Neutrophil (primary cell): ENCODE measurements at regions not wholly inside any gene's neighbourhood (a gene's known extent, or its start where the extent isn't known, plus 50 kb on each side); places are given as distances from the start of the nearest gene placed in this dataset.

Source experiments
- H3K27ac ChIP-seq: fragments of 200-600 bp; sonication (generic); 2 replicates; pipeline ENCODE4 v1.5.1; 2016; ENCODE audit warnings: mild to moderate bottlenecking, moderate library complexity
- H3K27me3 ChIP-seq: fragments of 200-600 bp; sonication (generic); 2 replicates; pipeline ENCODE4 v1.6.0; 2016; ENCODE audit warnings: mild to moderate bottlenecking
- H3K36me3 ChIP-seq: fragments of 200-600 bp; sonication (generic); 2 replicates; pipeline ENCODE4 v1.5.1; 2017
- H3K4me1 ChIP-seq, 2 experiments: fragments of 200-600 bp in 1 of 2; sonication (generic) in 1 of 2; 1 replicate in 1 of 2; 2 replicates in 1 of 2; pipeline versions ENCODE4 v1.5.1 to v1.6.1; 2013 to 2016; ENCODE audit warnings: low read depth in 1 of 2, low read length in 1 of 2, mild to moderate bottlenecking in 1 of 2, moderate library complexity in 1 of 2; ENCODE audit not compliant: control insufficient read depth in 1 of 2, insufficient read depth in 1 of 2
- H3K4me3 ChIP-seq, 2 experiments: fragments of 200-600 bp in 1 of 2; sonication (generic) in 1 of 2; 1 replicate in 1 of 2; 2 replicates in 1 of 2; pipeline ENCODE4 v1.5.1; 2013 to 2016; ENCODE audit warnings: low read depth in 1 of 2, low read length in 1 of 2, mild to moderate bottlenecking in 1 of 2, moderate library complexity in 1 of 2
- H3K9me3 ChIP-seq: fragments of 200-600 bp; sonication (generic); 2 replicates; pipeline ENCODE4 v1.5.1; 2016
- TF ChIP-seq, protein P1 (sequence below): fragments of 200-600 bp; sonication (generic); IDR thresholded peaks from 2 replicates; pipeline ENCODE4 v1.5.1; 2016; ENCODE audit warnings: antibody characterized with exemption

DNA sequence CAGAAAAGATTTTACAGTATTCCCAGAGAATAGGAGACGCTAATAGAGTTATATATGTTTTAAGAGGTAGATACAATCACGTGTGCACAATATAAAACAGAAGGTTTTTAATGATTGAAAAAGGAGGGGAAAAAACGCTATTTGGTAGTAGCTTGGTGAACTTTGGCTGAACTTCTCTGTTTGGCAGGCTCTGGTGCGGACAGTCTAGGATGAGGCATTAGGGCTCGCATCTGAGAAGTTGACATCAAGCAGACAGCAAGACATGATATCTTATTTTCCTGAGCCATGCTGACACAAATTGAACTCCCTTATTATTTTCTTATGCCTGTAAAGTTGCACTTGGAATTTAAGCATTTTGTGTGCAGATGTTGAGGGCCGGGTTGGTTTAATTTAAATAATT is 176.6 kb downstream of the EN1 start:
- no peaks in the 10 kb centered on the region for H3K27me3 ChIP-seq
- H3K9me3 ChIP-seq: no peaks in the 10 kb centered on the region
- H3K27ac ChIP-seq: no peak overlapping the region

DNA sequence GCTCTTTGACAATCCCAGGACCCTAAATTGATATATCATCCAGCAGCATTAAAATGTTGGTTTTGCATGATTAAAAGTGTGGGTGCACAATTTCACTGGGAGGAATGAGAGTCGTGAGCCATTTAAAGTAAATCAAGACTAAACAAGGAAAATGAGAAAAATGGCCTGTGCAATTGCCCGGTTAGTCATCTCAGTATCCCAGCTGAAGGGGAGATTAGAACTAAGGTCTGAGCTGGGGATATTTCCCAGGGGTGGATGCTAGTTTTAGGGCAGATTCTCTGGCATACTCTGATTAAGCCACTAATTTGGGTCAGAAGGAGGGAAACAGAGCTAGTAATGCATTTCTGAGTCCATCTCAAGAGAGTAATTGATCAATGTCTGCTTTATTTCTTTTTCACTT is 177.2 kb downstream of the EN1 start:
- Histone ChIP-seq H3K27me3 (no peaks in the 10 kb centered on the region), H3K4me3 (no peak overlapping the region), H3K27ac (no peak overlapping the region), H3K4me1 (no peaks in the 10 kb centered on the region), H3K36me3 (no peaks in the 10 kb centered on the region), H3K9me3 (no peaks in the 10 kb centered on the region)
- TF ChIP-seq, protein P1, sequence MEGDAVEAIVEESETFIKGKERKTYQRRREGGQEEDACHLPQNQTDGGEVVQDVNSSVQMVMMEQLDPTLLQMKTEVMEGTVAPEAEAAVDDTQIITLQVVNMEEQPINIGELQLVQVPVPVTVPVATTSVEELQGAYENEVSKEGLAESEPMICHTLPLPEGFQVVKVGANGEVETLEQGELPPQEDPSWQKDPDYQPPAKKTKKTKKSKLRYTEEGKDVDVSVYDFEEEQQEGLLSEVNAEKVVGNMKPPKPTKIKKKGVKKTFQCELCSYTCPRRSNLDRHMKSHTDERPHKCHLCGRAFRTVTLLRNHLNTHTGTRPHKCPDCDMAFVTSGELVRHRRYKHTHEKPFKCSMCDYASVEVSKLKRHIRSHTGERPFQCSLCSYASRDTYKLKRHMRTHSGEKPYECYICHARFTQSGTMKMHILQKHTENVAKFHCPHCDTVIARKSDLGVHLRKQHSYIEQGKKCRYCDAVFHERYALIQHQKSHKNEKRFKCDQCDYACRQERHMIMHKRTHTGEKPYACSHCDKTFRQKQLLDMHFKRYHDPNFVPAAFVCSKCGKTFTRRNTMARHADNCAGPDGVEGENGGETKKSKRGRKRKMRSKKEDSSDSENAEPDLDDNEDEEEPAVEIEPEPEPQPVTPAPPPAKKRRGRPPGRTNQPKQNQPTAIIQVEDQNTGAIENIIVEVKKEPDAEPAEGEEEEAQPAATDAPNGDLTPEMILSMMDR: no peak

More for the DNA sequence above, 176.6 kb downstream of the EN1 start:
- Histone ChIP-seq H3K36me3 (no peaks in the 10 kb centered on the region), H3K4me1 (no peaks in the 10 kb centered on the region), H3K4me3 (no peak overlapping the region)
- TF ChIP-seq, protein P1: no peak

DNA sequence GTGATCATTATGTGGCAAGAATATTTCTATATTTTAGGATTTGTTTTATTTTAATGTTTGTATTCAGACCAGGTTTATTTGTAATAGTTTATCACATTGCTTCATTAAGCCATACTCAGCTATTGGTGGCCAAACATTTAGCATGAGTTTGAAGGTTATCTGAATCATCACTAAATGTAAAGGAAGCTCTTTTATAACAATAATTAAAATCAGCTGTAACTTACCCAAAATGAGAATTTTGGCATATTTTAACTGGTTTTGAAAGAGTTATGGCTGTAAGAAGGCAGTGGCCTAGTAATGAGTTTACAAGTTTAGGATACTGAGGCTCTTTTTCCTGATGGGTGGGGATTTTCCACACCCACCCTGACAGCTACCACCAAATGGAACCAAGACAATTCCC is 177.8 kb downstream of the EN1 start:
- Histone ChIP-seq H3K36me3 (no peaks in the 10 kb centered on the region), H3K4me1 (no peaks in the 10 kb centered on the region), H3K4me3 (no peak overlapping the region)

DNA sequence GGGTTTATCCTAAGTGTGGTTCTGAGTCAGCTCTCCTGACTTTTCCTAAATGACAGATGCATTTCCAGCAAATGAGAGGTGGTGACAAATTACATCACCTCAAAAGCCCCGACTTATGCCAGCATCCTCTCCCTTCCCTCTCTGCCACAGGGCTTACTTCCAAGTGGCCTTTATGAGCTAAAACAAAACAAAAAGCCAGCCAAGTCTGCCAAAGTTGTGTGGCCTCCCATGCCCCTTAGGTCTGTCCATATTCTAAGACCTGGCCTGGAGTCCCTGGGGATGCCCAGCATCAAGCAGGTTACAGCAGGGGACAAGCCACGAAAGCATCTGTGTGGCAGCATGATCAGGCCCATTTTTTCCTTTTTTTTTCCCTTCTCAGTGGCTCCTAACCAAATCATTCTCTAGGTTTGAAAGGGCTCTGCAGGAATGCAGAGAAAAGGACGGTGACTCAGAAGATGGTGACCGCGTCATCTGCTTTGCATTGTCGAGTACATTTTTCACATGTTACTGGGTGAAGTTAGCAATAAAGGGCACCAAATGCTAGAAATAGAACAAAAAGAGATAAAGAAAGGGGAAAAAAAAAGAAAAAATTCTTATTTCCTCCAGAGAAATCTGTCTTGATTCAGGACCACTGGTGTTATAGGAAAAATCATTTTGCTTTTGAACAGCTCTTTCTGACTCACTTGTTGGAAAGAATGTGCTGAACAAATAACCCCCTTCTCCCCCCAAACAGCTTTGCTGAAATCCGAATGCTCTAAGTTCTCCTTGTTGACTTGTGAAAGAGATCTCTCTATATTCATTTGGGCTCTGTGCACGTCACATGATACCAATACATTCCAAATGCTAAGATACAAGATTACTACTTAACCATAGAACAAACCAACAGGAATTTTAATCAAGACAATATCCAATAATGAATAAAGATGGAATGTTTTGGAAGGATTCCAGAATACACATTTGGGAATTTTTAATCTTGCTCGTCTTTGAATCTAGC is 178.7 kb downstream of the EN1 start:
- TF ChIP-seq, protein P1: no peak
- H3K4me3 ChIP-seq: no peak overlapping the region
- no peaks in the 10 kb centered on the region for H3K4me1 ChIP-seq
- no peaks in the 10 kb centered on the region for H3K27me3 ChIP-seq
- no peaks in the 10 kb centered on the region for H3K9me3 ChIP-seq
- H3K36me3 ChIP-seq: no peaks in the 10 kb centered on the region
- no peak overlapping the region for H3K27ac ChIP-seq

More for the DNA sequence above, 177.8 kb downstream of the EN1 start:
- H3K9me3 ChIP-seq: no peaks in the 10 kb centered on the region
- TF ChIP-seq, protein P1: no peak
- no peaks in the 10 kb centered on the region for H3K27me3 ChIP-seq
- H3K27ac ChIP-seq: no peak overlapping the region

DNA sequence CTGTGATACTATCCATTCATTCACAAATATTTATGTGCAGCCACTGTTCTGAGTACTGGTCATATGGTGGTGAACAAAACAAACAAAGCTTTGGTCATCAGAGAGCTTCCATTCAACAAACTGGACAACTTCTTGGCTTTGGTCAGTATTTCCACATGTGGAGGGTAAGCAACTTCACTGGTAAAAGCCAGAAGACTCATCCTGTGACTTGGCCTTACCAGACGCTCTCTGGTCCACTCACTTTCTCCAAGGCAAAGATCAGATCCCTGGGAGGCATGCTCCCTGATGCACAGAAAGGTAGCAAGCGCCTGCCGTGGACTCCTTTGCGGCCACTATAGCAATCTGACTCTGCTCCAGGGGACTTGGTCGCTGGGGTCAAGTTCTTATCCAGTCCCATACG is 179.5 kb downstream of the EN1 start:
- Histone ChIP-seq H3K36me3 (no peaks in the 10 kb centered on the region), H3K9me3 (no peaks in the 10 kb centered on the region), H3K4me1 (no peaks in the 10 kb centered on the region), H3K27me3 (no peaks in the 10 kb centered on the region), H3K4me3 (no peak overlapping the region), H3K27ac (no peak overlapping the region)
- TF ChIP-seq, protein P1: no peak
